ENCODE measurements at regions not wholly inside any gene's neighbourhood (a gene's known extent, or its start where the extent isn't known, plus 50 kb on each side); places are given as distances from the start of the nearest gene placed in this dataset.

GRCh38 chr5:135193213-135194125 lies 159.4 kb upstream of the PITX1 start:
- TF ChIP-seq CTCF (IDR thresholded peaks at IDR 0.05; ENCODE audit: low read length): no peak
- no peak for TF ChIP-seq EZH2 (optimal IDR thresholded peaks at IDR 0.05; ENCODE audit: low read depth, low read length)
